Loucy (cell line): ENCODE measurements at regions not wholly inside any gene's neighbourhood (a gene's known extent, or its start where the extent isn't known, plus 50 kb on each side); places are given as distances from the start of the nearest gene placed in this dataset.

Source experiments
- H2AFZ ChIP-seq: fragments of 200-600 bp; sonication (generic); 2 replicates; pipeline ENCODE4 v1.6.0; 2016; ENCODE audit warnings: antibody characterized with exemption, mild to moderate bottlenecking, low read length, moderate library complexity
- H3F3A ChIP-seq: fragments of 200-600 bp; 2 replicates; pipeline ENCODE4 v1.6.0; 2016; ENCODE audit warnings: antibody characterized with exemption, low read depth, mild to moderate bottlenecking
- H3K27me3 ChIP-seq: fragments of 200-600 bp; sonication (generic); 2 replicates; pipeline ENCODE4 v1.6.1; 2014; ENCODE audit warnings: low read length, mild to moderate bottlenecking; ENCODE audit not compliant: insufficient read depth, poor library complexity, severe bottlenecking
- H3K36me3 ChIP-seq: fragments of 200-600 bp; sonication (generic); 2 replicates; pipeline ENCODE4 v1.6.1; 2016; ENCODE audit warnings: low read length; ENCODE audit not compliant: insufficient read depth
- H3K4me1 ChIP-seq: fragments of 200-600 bp; sonication (generic); 2 replicates; pipeline ENCODE4 v1.5.1; 2014; ENCODE audit warnings: low read length, mild to moderate bottlenecking; ENCODE audit not compliant: insufficient read depth, poor library complexity, severe bottlenecking
- H3K4me2 ChIP-seq: fragments of 200-600 bp; sonication (generic); 2 replicates; pipeline ENCODE4 v1.6.0; 2014; ENCODE audit warnings: antibody characterized with exemption, low read length, low read depth, mild to moderate bottlenecking; ENCODE audit not compliant: poor library complexity, severe bottlenecking
- H3K4me3 ChIP-seq: fragments of 200-600 bp; sonication (generic); 2 replicates; pipeline ENCODE4 v1.5.1; 2014; ENCODE audit warnings: low read length, mild to moderate bottlenecking, mixed read lengths; ENCODE audit not compliant: poor library complexity, severe bottlenecking
- H3K79me2 ChIP-seq: fragments of 200-600 bp; sonication (generic); 2 replicates; pipeline ENCODE4 v1.6.1; 2014; ENCODE audit warnings: low read length; ENCODE audit not compliant: insufficient read depth
- H3K9ac ChIP-seq: fragments of 200-600 bp; sonication (generic); 2 replicates; pipeline ENCODE4 v1.6.0; 2014; ENCODE audit warnings: mild to moderate bottlenecking, low read depth, low read length, moderate library complexity; ENCODE audit not compliant: poor library complexity, severe bottlenecking
- H3K9me2 ChIP-seq: fragments of 200-600 bp; sonication (generic); replicated peaks from 2 replicates; pipeline ENCODE4 v1.6.1; 2016; ENCODE audit warnings: low read depth, low read length, mixed read lengths
- H3K9me3 ChIP-seq: fragments of 200-600 bp; sonication (generic); 2 replicates; pipeline ENCODE4 v1.6.1; 2014; ENCODE audit warnings: mild to moderate bottlenecking, antibody characterized with exemption, low read length, low read depth; ENCODE audit not compliant: insufficient read depth
- H4K20me1 ChIP-seq: fragments of 200-600 bp; sonication (generic); 2 replicates; pipeline ENCODE4 v1.6.0; 2014; ENCODE audit warnings: antibody characterized with exemption, low read length, mild to moderate bottlenecking; ENCODE audit not compliant: insufficient read depth, poor library complexity, severe bottlenecking
- CTCF ChIP-seq: fragments of 200-600 bp; sonication (generic); conservative IDR thresholded peaks from 2 replicates; pipeline ENCODE4 v1.5.1; 2014; ENCODE audit warnings: mild to moderate bottlenecking, antibody characterized with exemption, low read length
- EZH2phosphoT487 ChIP-seq: fragments of 200-600 bp; IDR thresholded peaks from 2 replicates; pipeline ENCODE4 v1.6.1; 2018; ENCODE audit warnings: antibody characterized with exemption, mild to moderate bottlenecking, moderate library complexity, borderline replicate concordance

- no peaks in the 10 kb centered on the region for H3K9me3 ChIP-seq
These were observed 103.2 kb upstream of the ONECUT1 start for GRCh38 chr15:52893338-52893737.

GRCh38 chr15:52879904-52880303, 89.8 kb upstream of the ONECUT1 start:
- H4K20me1 ChIP-seq = no peaks in the 10 kb centered on the region
- no peak overlapping the region for H3K9ac ChIP-seq
- no peaks in the 10 kb centered on the region for H3K36me3 ChIP-seq
- no peaks in the 10 kb centered on the region for H3K27me3 ChIP-seq
- no peaks in the 10 kb centered on the region for H3K79me2 ChIP-seq
- no peak overlapping the region for H3K4me2 ChIP-seq
- H3K4me3 ChIP-seq = no peak overlapping the region
- no peaks in the 10 kb centered on the region for H3K4me1 ChIP-seq
- H3F3A ChIP-seq = no peaks in the 10 kb centered on the region
- H3K9me3 ChIP-seq = no peaks in the 10 kb centered on the region
- TF ChIP-seq EZH2phosphoT487 (no peak), CTCF (no peak)
- H3K9me2 ChIP-seq = no peaks in the 10 kb centered on the region
- H2AFZ ChIP-seq = no peak overlapping the region

More at GRCh38 chr15:52893338-52893737, 103.2 kb upstream of the ONECUT1 start:
- H3K4me1 ChIP-seq = no peaks in the 10 kb centered on the region
- TF ChIP-seq CTCF (no peak), EZH2phosphoT487 (no peak)
- no peak overlapping the region for H2AFZ ChIP-seq
- H4K20me1 ChIP-seq = no peaks in the 10 kb centered on the region
- no peaks in the 10 kb centered on the region for H3K36me3 ChIP-seq
- no peak overlapping the region for H3K4me2 ChIP-seq
- H3K4me3 ChIP-seq = no peak overlapping the region
- H3K27me3 ChIP-seq = no peaks in the 10 kb centered on the region
- no peaks in the 10 kb centered on the region for H3K79me2 ChIP-seq
- H3K9ac ChIP-seq = no peak overlapping the region
- H3K9me2 ChIP-seq = no peaks in the 10 kb centered on the region
- no peaks in the 10 kb centered on the region for H3F3A ChIP-seq

- Histone ChIP-seq H2AFZ (no peak overlapping the region), H3K4me1 (no peaks in the 10 kb centered on the region)
These were observed 89.0 kb upstream of the ONECUT1 start for GRCh38 chr15:52879145-52879544.

More at GRCh38 chr15:52879145-52879544, 89.0 kb upstream of the ONECUT1 start:
- Histone ChIP-seq H3K36me3 (no peaks in the 10 kb centered on the region), H3K9me2 (no peaks in the 10 kb centered on the region), H3K4me2 (no peak overlapping the region), H3K9me3 (no peaks in the 10 kb centered on the region), H3K79me2 (no peaks in the 10 kb centered on the region), H3K4me3 (no peak overlapping the region), H3K27me3 (no peaks in the 10 kb centered on the region), H3K9ac (no peak overlapping the region), H4K20me1 (no peaks in the 10 kb centered on the region), H3F3A (no peaks in the 10 kb centered on the region)
- TF ChIP-seq EZH2phosphoT487 (no peak), CTCF (no peak)
